NOMO-1 treated with DMSO at 0.1 percent for 48 hours (cell line): ENCODE measurements at regions not wholly inside any gene's neighbourhood (a gene's known extent, or its start where the extent isn't known, plus 50 kb on each side); places are given as distances from the start of the nearest gene placed in this dataset.
A peak's percentile ranks its signal among the peaks of the same experiment; 100 is the strongest.

Experiments
- DNase-seq: peaks from one replicate; lab custom pipeline; 2025; ENCODE audit not compliant: unreplicated experiment; lab: John Stamatoyannopoulos, UW

GRCh38 chr13:97057176-97057575 lies 62.9 kb upstream of the OXGR1 start:
- no peak for DNase-seq

- DNase-seq, result no peak
These were observed 64.1 kb upstream of the OXGR1 start for GRCh38 chr13:97058391-97058790.

GRCh38 chr13:97058926-97059325 lies 64.7 kb upstream of the OXGR1 start:
- no peak for DNase-seq

GRCh38 chr13:97067017-97067895 lies 73.0 kb upstream of the OXGR1 start:
- DNase-seq, result no peak

- no peak for DNase-seq
These were observed 73.9 kb upstream of the OXGR1 start for GRCh38 chr13:97068151-97068550.

GRCh38 chr13:97069050-97069815 lies 75.0 kb upstream of the OXGR1 start:
- DNase-seq, result no peak

- DNase-seq, result no peak
These were observed 78.0 kb upstream of the OXGR1 start for GRCh38 chr13:97072297-97072696.

- DNase-seq, result no peak
These were observed 80.3 kb upstream of the OXGR1 start for GRCh38 chr13:97074618-97075017.

- peak; percentile 88 for DNase-seq
These were observed 82.6 kb upstream of the OXGR1 start for GRCh38 chr13:97076898-97077297.

GRCh38 chr13:97077341-97077740 lies 83.1 kb upstream of the OXGR1 start:
- peak; percentile 56 for DNase-seq

- DNase-seq, result no peak
These were observed 85.5 kb upstream of the OXGR1 start for GRCh38 chr13:97079726-97080125.

- DNase-seq, result peak; percentile 4
These were observed 88.4 kb upstream of the OXGR1 start for GRCh38 chr13:97082461-97083207.

- no peak for DNase-seq
These were observed 96.9 kb upstream of the OXGR1 start for GRCh38 chr13:97091196-97091595.

GRCh38 chr13:97100821-97101220 lies 106.5 kb upstream of the OXGR1 start:
- peak; percentile 86 for DNase-seq

GRCh38 chr13:97101912-97102708 lies 107.8 kb upstream of the OXGR1 start:
- DNase-seq, result no peak

- no peak for DNase-seq
These were observed 112.0 kb upstream of the OXGR1 start for GRCh38 chr13:97106323-97106722.

GRCh38 chr13:97107815-97108529 lies 113.7 kb upstream of the OXGR1 start:
- no peak for DNase-seq

- DNase-seq, result no peak
These were observed 113.6 kb upstream of the MBNL2 start for GRCh38 chr13:97108530-97108900.

GRCh38 chr13:97109256-97109655 lies 112.9 kb upstream of the MBNL2 start:
- no peak for DNase-seq

GRCh38 chr13:97109841-97110492 lies 112.2 kb upstream of the MBNL2 start:
- peak; percentile 77 for DNase-seq
